HepG2 (cell line): ENCODE measurements at regions not wholly inside any gene's neighbourhood (a gene's known extent, or its start where the extent isn't known, plus 50 kb on each side); places are given as distances from the start of the nearest gene placed in this dataset.

Experiments
- ATAC-seq: fragments of 200-7000 bp; cut with Tn5 transposase; 3 replicates; pipeline ENCODE4 v1.9.1; 2020; ENCODE audit warnings: mild to moderate bottlenecking, moderate library complexity
- BruUV-seq: library from RNA; stranded (reverse); fragments of 400-500 nt; replicated peaks from 2 replicates; lab custom pipeline; 2021; lab: Mats Ljungman, UMichigan
- CTCF ChIA-PET: fragments of 300-600 bp; formaldehyde crosslinking; extraction: SDS; loops from one replicate; lab custom pipeline; 2021; ENCODE audit warnings: low total read pairs, inconsistent platforms, low intra/inter-chr PET ratio; lab: Yijun Ruan, JAX
- POLR2A ChIA-PET: fragments of 350-600 bp; sonication (Branson Sonifier 250); formaldehyde crosslinking; loops from one replicate; lab custom pipeline; 2020; ENCODE audit warnings: antibody characterized with exemption, inconsistent platforms; lab: Yijun Ruan, JAX
- DNase-seq: peaks from one replicate; pipeline ENCODE4 v3.0.0-alpha.2; 2015; ENCODE audit warnings: low spot score
- FAIRE-seq: peaks from 3 replicates; lab custom pipeline; 2011; peaks lifted over from hg19 to GRCh38; lab: Jason Lieb, UNC
- H2AFZ ChIP-seq: one replicate; pipeline ENCODE4 v1.6.1; 2011; ENCODE audit warnings: low read length, inconsistent platforms
- H3K27ac ChIP-seq: fragments of 300-600 bp; 3 replicates; pipeline ENCODE4 v1.8.0; 2011; ENCODE audit warnings: mixed run types, mild to moderate bottlenecking, mixed read lengths, low read length, inconsistent platforms; ENCODE audit not compliant: insufficient read depth; ENCODE audit errors: extremely low read length
- H3K27me3 ChIP-seq, 2 experiments: fragments of 200-600 bp in 1 of 2; 2 replicates in 1 of 2; 3 replicates in 1 of 2; pipeline versions ENCODE4 v1.6.0 to v1.8.0; 2011; ENCODE audit warnings: low read length in 2 of 2, mild to moderate bottlenecking in 2 of 2, moderate library complexity in 2 of 2, inconsistent platforms in 1 of 2; ENCODE audit not compliant: insufficient read depth in 2 of 2, control insufficient read depth in 1 of 2
- H3K36me3 ChIP-seq, 2 experiments: fragments of 200-600 bp in 1 of 2; replicated peaks in 1 of 2; 2 replicates in 1 of 2; 3 replicates in 1 of 2; pipeline versions ENCODE4 v1.5.1 to v1.8.0; 2011; ENCODE audit warnings: low read length in 2 of 2, inconsistent platforms in 1 of 2; ENCODE audit not compliant: insufficient read depth in 2 of 2, control insufficient read depth in 1 of 2
- H3K4me1 ChIP-seq: 2 replicates; pipeline ENCODE4 v1.5.1; 2012; ENCODE audit warnings: low read length, inconsistent platforms; ENCODE audit not compliant: insufficient read depth
- H3K4me2 ChIP-seq: 2 replicates; pipeline ENCODE4 v1.6.0; 2011; ENCODE audit warnings: low read depth, low read length, inconsistent platforms
- H3K4me3 ChIP-seq, 3 experiments: fragments of 200-600 bp in 1 of 3; sonication (generic), shearing (Covaris generic) in 1 of 3; replicated peaks in 1 of 3; 2 replicates each; pipeline ENCODE4 v1.5.1; 2011 to 2016; ENCODE audit warnings: low read length in 3 of 3, inconsistent platforms in 2 of 3, low read depth in 2 of 3, mild to moderate bottlenecking in 2 of 3, control low read depth in 1 of 3, mixed read lengths in 1 of 3; ENCODE audit not compliant: insufficient read depth in 1 of 3
- H3K79me2 ChIP-seq: one replicate; pipeline ENCODE4 v1.6.1; 2011; ENCODE audit warnings: low read length, inconsistent platforms; ENCODE audit not compliant: insufficient read depth
- H3K9ac ChIP-seq: 2 replicates; pipeline ENCODE4 v1.6.0; 2011; ENCODE audit warnings: mild to moderate bottlenecking, low read depth, low read length, inconsistent platforms; ENCODE audit not compliant: insufficient read depth
- H3K9me3 ChIP-seq: 2 replicates; pipeline ENCODE4 v1.5.1; 2012; ENCODE audit warnings: mild to moderate bottlenecking, low read length
- H4K20me1 ChIP-seq: 2 replicates; pipeline ENCODE4 v1.6.0; 2011; ENCODE audit warnings: inconsistent platforms, mild to moderate bottlenecking, low read length, moderate library complexity; ENCODE audit not compliant: insufficient read depth
- ETV5 ChIP-seq: IDR thresholded peaks from 2 replicates; pipeline ENCODE4 v1.6.1; 2018; ENCODE audit warnings: missing biosample characterization, missing genetic modification reagents, inconsistent platforms, borderline replicate concordance
- JUN ChIP-seq: sonication (generic); formaldehyde crosslinking; IDR thresholded peaks from 2 replicates; pipeline ENCODE4 v1.4.0; 2020; ENCODE audit warnings: mild to moderate bottlenecking, missing genetic modification reagents
- MAFF ChIP-seq: IDR thresholded peaks from 2 replicates; pipeline ENCODE4 v1.6.1; 2011; ENCODE audit warnings: low read depth, low read length, improper control_type of control experiment
- MAFK ChIP-seq, 2 experiments: IDR thresholded peaks in 1 of 2; conservative IDR thresholded peaks in 1 of 2; 2 replicates each; pipeline ENCODE4 v1.6.1; 2011; ENCODE audit warnings: improper control_type of control experiment in 2 of 2, low read length in 2 of 2
- RARA ChIP-seq: IDR thresholded peaks from 2 replicates; pipeline ENCODE4 v1.6.1; 2016; ENCODE audit warnings: missing genetic modification reagents, missing compliant biosample characterization
- RBM22 ChIP-seq: fragments of 200-400 bp; formaldehyde crosslinking; optimal IDR thresholded peaks from 2 replicates; pipeline ENCODE3; 2017; ENCODE audit warnings: mild to moderate bottlenecking, low read length, moderate library complexity
- SETDB1 ChIP-seq: sonication (generic); formaldehyde crosslinking; IDR thresholded peaks from 2 replicates; pipeline ENCODE4 v1.5.1; 2020; ENCODE audit warnings: missing genetic modification reagents, mild to moderate bottlenecking, borderline replicate concordance
- ZBTB38 ChIP-seq: sonication (generic); formaldehyde crosslinking; IDR thresholded peaks from 2 replicates; pipeline ENCODE4 v1.5.1; 2020; ENCODE audit warnings: mild to moderate bottlenecking, missing genetic modification reagents
- ZNF207 ChIP-seq: fragments of 450-650 bp; IDR thresholded peaks from 2 replicates; pipeline ENCODE4 v1.6.1; 2016; ENCODE audit warnings: antibody characterized with exemption, borderline replicate concordance
- ZNF260 ChIP-seq: sonication (generic); formaldehyde crosslinking; IDR thresholded peaks from 2 replicates; pipeline ENCODE4 v1.4.0; 2020; ENCODE audit warnings: missing genetic modification reagents, low read depth, mild to moderate bottlenecking, borderline replicate concordance
- WGBS: methylation state at CpG from one replicate; pipeline ENCODE4 v1.1.6; 2017; ENCODE audit warnings: low lambda C conversion rate; 5-methylcytosine and 5-hydroxymethylcytosine counted together
- in situ Hi-C: cut with HindIII; loops from 2 replicates; pipeline ENCODE4 v1.10.0; 2017; ENCODE audit warnings: low pct_unique_long_range_greater_than_20kb; ENCODE audit not compliant: extremely low pct_ligation_motif_present
- intact Hi-C: fragments of 100-400 bp; cut with micrococcal nuclease; formaldehyde crosslinking; loops from one replicate; pipeline ENCODE4 v1.10.0; 2022; ENCODE audit not compliant: unreplicated experiment
- TF ChIP-seq, protein P1 (sequence below), 2 experiments: fragments of 450-650 bp in 1 of 2; sonication (generic) in 1 of 2; formaldehyde crosslinking; IDR thresholded peaks; 2 replicates each; pipeline versions ENCODE4 v1.5.0 to v1.8.0; 2020 to 2022; ENCODE audit warnings: mild to moderate bottlenecking in 1 of 2, missing genetic modification reagents in 1 of 2
- TF ChIP-seq, protein P2 (sequence below): sonication (generic); formaldehyde crosslinking; IDR thresholded peaks from 2 replicates; pipeline ENCODE4 v1.5.1; 2020; ENCODE audit warnings: mild to moderate bottlenecking, missing genetic modification reagents, moderate library complexity

DNA sequence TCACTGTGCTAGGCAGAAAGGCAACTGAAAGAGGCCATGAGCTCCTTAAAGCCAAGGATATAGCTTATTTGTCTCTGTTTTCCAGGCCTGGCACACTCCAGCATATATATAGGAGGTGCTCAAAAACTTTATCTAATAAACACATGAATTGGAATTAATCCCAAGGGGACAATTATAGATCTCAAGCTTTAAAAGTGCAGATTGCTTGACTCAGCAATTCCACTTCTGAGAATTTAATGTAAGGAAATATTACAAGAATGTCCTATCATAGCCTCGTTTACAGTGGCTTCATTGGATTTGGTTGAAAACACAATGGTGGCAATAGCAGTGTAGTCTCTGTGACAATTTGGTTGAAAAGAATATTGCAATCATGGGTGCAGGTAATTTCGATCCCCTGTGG lies 267.3 kb downstream of the SHQ1 start:
- no peaks in the 10 kb centered on the region for H3K36me3 ChIP-seq
- H3K79me2 ChIP-seq, result no peaks in the 10 kb centered on the region
- H3K4me3 ChIP-seq, result no peak overlapping the region
- WGBS, result 91% methylated on average over 2 of the region's 2 CpGs
- H3K27me3 ChIP-seq, result no peaks in the 10 kb centered on the region
- H3K4me2 ChIP-seq, result no peak overlapping the region
- H3K27ac ChIP-seq, result peak overlapping the region; percentile 82
- no peaks in the 10 kb centered on the region for H3K9me3 ChIP-seq
- CTCF ChIA-PET, result no interaction called here
- POLR2A ChIA-PET, result interaction anchor here (1.4 to 5.5 kb wide), 2 partner anchors 10 to 35 kb away, joined by 3 to 46 read pairs; no protein-coding TSS in a partner anchor
- in situ Hi-C loops, result no loop called here
- TF ChIP-seq MAFF, result peak; percentile 56
- TF ChIP-seq MAFK (conservative IDR thresholded peaks at IDR 0.05 in 1 of 2, IDR thresholded peaks at IDR 0.05 in 1 of 2; ENCODE audit: low read length in 2 of 2), result peak; percentile 58 to 79; a peak in 3 of 4 replicates
- TF ChIP-seq ETV5 (CRISPR knock-in tag), result no peak
- no peak overlapping the region for H2AFZ ChIP-seq
- intact Hi-C loops, result no loop called here
- FAIRE-seq, result no peak
- no peaks in the 10 kb centered on the region for H4K20me1 ChIP-seq
- no peak for ATAC-seq
- no peak overlapping the region for H3K9ac ChIP-seq
- no TSS peak for BruUV-seq
- DNase-seq, result no peak
- H3K4me1 ChIP-seq, result peaks cover 90% of the 10 kb centered on the region

DNA sequence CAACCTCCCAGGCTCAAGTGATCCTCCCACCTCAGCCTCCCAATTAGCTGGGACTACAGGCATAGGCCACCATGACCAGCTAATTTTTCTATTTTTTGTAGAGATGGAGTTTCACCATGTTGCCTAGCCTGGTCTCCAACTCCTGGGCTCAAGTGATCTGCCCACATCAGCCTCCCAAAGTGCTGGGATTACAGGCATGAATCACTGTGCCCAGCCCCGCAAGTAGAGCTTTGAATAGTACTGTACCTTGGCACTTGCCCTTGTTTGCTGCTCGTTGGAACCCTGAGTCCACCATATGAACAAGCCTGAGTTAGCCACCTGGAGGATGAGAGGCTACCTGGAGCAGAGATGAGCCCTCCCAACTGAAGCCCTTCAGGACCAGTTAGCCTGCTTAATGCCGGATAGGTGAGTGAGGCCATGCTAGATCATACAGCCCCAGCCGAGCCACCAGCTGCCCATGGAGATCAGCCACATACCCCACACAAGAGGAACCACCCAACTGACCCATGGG lies 267.9 kb downstream of the SHQ1 start:
- WGBS, result 70% methylated on average over 3 of the region's 4 CpGs
- Histone ChIP-seq H2AFZ (no peak overlapping the region), H3K27ac (peak overlapping the region; percentile 82), H3K4me1 (peaks cover 90% of the 10 kb centered on the region), H3K27me3 (no peaks in the 10 kb centered on the region), H3K36me3 (no peaks in the 10 kb centered on the region), H3K4me3 (peak overlapping the region in 1 of 3 experiments; percentile 2; a peak in 1 of 6 replicates), H3K9ac (peak overlapping the region; percentile 50; the same call in 1 of the 2 replicates), H3K79me2 (no peaks in the 10 kb centered on the region), H3K9me3 (no peaks in the 10 kb centered on the region), H3K4me2 (peak overlapping the region; percentile 66), H4K20me1 (no peaks in the 10 kb centered on the region)
- ATAC-seq (peak; percentile 47), FAIRE-seq (no peak), DNase-seq (no peak)
- ChIA-PET CTCF (no interaction called here), POLR2A (interaction anchor here (1.4 to 5.5 kb wide), 3 partner anchors 9 to 35 kb away, joined by 3 to 46 read pairs (median 15); no protein-coding TSS in a partner anchor)
- BruUV-seq, result TSS peak; percentile 86
- in situ Hi-C loops (no loop called here), intact Hi-C loops (no loop called here)
- TF ChIP-seq JUN (CRISPR knock-in tag) (no peak), ZBTB38 (CRISPR knock-in tag) (0 out of 2 replicates have a peak, but pooled peaks have one; percentile 29), ZNF207 (no peak), SETDB1 (CRISPR knock-in tag) (no peak), ZNF260 (CRISPR knock-in tag) (no peak), RBM22 (no peak), RARA (CRISPR knock-in tag) (no peak)
- TF ChIP-seq, protein P1, sequence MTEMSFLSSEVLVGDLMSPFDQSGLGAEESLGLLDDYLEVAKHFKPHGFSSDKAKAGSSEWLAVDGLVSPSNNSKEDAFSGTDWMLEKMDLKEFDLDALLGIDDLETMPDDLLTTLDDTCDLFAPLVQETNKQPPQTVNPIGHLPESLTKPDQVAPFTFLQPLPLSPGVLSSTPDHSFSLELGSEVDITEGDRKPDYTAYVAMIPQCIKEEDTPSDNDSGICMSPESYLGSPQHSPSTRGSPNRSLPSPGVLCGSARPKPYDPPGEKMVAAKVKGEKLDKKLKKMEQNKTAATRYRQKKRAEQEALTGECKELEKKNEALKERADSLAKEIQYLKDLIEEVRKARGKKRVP (CRISPR knock-in tag; IDR thresholded peaks at IDR 0.05), result no peak
- TF ChIP-seq, protein P2, sequence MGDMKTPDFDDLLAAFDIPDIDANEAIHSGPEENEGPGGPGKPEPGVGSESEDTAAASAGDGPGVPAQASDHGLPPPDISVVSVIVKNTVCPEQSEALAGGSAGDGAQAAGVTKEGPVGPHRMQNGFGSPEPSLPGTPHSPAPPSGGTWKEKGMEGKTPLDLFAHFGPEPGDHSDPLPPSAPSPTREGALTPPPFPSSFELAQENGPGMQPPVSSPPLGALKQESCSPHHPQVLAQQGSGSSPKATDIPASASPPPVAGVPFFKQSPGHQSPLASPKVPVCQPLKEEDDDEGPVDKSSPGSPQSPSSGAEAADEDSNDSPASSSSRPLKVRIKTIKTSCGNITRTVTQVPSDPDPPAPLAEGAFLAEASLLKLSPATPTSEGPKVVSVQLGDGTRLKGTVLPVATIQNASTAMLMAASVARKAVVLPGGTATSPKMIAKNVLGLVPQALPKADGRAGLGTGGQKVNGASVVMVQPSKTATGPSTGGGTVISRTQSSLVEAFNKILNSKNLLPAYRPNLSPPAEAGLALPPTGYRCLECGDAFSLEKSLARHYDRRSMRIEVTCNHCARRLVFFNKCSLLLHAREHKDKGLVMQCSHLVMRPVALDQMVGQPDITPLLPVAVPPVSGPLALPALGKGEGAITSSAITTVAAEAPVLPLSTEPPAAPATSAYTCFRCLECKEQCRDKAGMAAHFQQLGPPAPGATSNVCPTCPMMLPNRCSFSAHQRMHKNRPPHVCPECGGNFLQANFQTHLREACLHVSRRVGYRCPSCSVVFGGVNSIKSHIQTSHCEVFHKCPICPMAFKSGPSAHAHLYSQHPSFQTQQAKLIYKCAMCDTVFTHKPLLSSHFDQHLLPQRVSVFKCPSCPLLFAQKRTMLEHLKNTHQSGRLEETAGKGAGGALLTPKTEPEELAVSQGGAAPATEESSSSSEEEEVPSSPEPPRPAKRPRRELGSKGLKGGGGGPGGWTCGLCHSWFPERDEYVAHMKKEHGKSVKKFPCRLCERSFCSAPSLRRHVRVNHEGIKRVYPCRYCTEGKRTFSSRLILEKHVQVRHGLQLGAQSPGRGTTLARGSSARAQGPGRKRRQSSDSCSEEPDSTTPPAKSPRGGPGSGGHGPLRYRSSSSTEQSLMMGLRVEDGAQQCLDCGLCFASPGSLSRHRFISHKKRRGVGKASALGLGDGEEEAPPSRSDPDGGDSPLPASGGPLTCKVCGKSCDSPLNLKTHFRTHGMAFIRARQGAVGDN (CRISPR knock-in tag), result peak; percentile 41; the same call in 1 of the 2 replicates
